ENCODE measurements at regions not wholly inside any gene's neighbourhood (a gene's known extent, or its start where the extent isn't known, plus 50 kb on each side); places are given as distances from the start of the nearest gene placed in this dataset.

DNA sequence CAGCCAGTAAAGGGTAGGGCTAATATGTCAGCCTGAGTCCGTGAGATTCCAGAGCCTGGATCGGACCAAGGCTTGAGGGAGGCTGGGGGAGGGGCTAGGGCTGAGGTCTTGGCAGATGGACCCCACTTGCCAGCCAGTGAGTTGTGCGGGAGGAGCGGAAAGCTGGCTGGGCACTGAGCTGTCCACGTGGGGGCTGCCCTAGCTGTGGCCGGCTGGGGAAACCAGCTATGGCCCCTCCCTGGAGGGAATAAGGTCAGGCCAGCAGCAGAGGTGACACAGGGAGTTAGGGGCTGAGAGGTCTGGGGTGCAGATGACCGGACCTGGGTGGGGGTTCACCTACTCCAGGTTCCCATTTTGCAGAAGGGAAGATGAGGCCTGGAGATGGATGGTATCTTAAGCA lies 77.3 kb downstream of the UNCX start:
- Histone ChIP-seq H3K4me1 (ENCODE audit: insufficient read depth, low read length, poor library complexity, severe bottlenecking) (no peaks in the 10 kb centered on the region), H3K4me3 (ENCODE audit: low read depth, low read length, poor library complexity, severe bottlenecking) (no peak overlapping the region), H3K9me2 (ENCODE audit: insufficient read depth, low read length) (no peaks in the 10 kb centered on the region), H3K79me2 (ENCODE audit: insufficient read depth, low read depth, low read length) (no peaks in the 10 kb centered on the region), H4K20me1 (ENCODE audit: insufficient read depth, low read length) (no peaks in the 10 kb centered on the region), H3K27ac (ENCODE audit: low read depth, low read length, poor library complexity, severe bottlenecking) (no peak overlapping the region), H2AFZ (ENCODE audit: low read length) (no peak overlapping the region), H3K36me3 (ENCODE audit: insufficient read depth, low read length) (no peaks in the 10 kb centered on the region), H3K9me3 (ENCODE audit: low read length) (no peaks in the 10 kb centered on the region), H3K4me2 (ENCODE audit: low read length) (no peak overlapping the region)
- TF ChIP-seq EZH2phosphoT487 (IDR thresholded peaks at IDR 0.05; ENCODE audit: borderline replicate concordance, low read depth, low read length): no peak
- TF ChIP-seq, protein P1, sequence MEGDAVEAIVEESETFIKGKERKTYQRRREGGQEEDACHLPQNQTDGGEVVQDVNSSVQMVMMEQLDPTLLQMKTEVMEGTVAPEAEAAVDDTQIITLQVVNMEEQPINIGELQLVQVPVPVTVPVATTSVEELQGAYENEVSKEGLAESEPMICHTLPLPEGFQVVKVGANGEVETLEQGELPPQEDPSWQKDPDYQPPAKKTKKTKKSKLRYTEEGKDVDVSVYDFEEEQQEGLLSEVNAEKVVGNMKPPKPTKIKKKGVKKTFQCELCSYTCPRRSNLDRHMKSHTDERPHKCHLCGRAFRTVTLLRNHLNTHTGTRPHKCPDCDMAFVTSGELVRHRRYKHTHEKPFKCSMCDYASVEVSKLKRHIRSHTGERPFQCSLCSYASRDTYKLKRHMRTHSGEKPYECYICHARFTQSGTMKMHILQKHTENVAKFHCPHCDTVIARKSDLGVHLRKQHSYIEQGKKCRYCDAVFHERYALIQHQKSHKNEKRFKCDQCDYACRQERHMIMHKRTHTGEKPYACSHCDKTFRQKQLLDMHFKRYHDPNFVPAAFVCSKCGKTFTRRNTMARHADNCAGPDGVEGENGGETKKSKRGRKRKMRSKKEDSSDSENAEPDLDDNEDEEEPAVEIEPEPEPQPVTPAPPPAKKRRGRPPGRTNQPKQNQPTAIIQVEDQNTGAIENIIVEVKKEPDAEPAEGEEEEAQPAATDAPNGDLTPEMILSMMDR (conservative IDR thresholded peaks at IDR 0.05; ENCODE audit: low read length): no peak
- intact Hi-C loops (cut with micrococcal nuclease; ENCODE audit: unreplicated experiment): no loop called here
- no peak for DNase-seq (ENCODE audit: low spot score)
- POLR2A ChIA-PET: no interaction called here
- BruUV-seq (replicated peaks): no TSS peak
- CTCF ChIA-PET (ENCODE audit: unreplicated experiment): no interaction called here

DNA sequence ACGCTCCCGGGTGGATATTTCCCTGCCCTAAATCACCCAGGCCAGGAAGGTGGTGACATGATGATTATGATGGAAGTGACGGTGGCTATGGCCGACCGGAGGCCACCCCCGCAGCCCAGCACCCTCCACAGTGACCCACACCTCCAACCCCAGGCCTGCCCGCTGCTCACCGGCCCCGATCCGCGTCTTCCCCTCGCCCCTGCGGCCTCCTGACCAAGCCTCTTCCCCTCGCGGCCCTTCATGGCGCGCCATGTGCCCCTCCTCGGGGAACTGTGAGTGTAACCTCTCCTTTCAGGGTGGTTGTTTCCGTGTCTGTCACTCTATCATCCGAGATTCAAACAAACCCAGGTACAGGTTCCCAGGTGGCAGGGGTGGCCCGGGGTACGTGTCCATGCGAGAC lies 78.3 kb downstream of the UNCX start:
- Histone ChIP-seq H3K4me3 (ENCODE audit: low read depth, low read length, poor library complexity, severe bottlenecking) (no peak overlapping the region), H2AFZ (ENCODE audit: low read length) (no peak overlapping the region), H3K79me2 (ENCODE audit: insufficient read depth, low read depth, low read length) (no peaks in the 10 kb centered on the region), H3K4me1 (ENCODE audit: insufficient read depth, low read length, poor library complexity, severe bottlenecking) (no peaks in the 10 kb centered on the region), H3K9me2 (ENCODE audit: insufficient read depth, low read length) (no peaks in the 10 kb centered on the region), H3K36me3 (ENCODE audit: insufficient read depth, low read length) (no peaks in the 10 kb centered on the region), H4K20me1 (ENCODE audit: insufficient read depth, low read length) (no peaks in the 10 kb centered on the region), H3K27ac (ENCODE audit: low read depth, low read length, poor library complexity, severe bottlenecking) (no peak overlapping the region), H3K4me2 (ENCODE audit: low read length) (no peak overlapping the region), H3K9me3 (ENCODE audit: low read length) (no peaks in the 10 kb centered on the region)
- POLR2A ChIA-PET: no interaction called here
- no TSS peak for BruUV-seq (replicated peaks)
- no peak for TF ChIP-seq EZH2phosphoT487 (IDR thresholded peaks at IDR 0.05; ENCODE audit: borderline replicate concordance, low read depth, low read length)
- TF ChIP-seq, protein P1 (conservative IDR thresholded peaks at IDR 0.05; ENCODE audit: low read length): no peak
- CTCF ChIA-PET (ENCODE audit: unreplicated experiment): no interaction called here
- intact Hi-C loops (cut with micrococcal nuclease; ENCODE audit: unreplicated experiment): no loop called here
- DNase-seq (ENCODE audit: low spot score): no peak

DNA sequence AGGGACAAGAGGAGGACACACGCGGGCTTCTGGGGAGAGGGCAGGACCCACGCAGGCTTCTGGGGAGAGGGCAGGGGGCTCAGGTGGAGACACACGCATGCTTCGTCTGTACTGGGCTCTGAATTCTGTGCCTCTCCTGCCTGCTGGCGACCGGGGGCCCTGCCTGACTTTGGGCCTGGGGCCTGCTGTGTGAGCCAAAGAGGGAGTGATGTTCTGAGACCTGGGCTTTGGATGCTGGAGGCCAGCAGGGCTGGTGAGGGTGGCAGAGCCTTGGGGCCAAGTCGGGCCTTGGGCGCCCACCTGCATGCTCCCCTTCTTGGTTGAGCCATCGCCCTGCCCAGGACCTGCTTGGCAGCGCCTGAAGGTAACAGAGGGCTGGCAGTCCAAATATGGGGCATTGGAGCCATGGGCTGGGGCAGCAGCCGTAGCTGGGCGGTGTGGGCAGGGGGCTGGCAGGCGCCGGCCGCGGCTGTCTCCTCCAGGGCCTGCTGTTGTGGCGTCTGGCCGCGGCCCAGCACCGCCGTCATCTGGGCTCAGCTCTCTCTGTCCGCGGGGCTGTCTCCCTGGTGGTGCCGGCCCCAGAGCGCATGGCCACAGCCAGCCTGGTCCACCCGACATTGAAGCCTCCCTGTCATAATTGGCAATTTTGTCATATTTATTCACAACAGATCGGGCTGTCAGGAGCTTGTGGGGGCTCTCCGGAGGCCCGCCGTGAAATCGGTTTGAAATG lies 78.9 kb downstream of the UNCX start:
- CTCF ChIA-PET (ENCODE audit: unreplicated experiment): no interaction called here
- Histone ChIP-seq H3K27ac (ENCODE audit: low read depth, low read length, poor library complexity, severe bottlenecking) (no peak overlapping the region), H3K4me2 (ENCODE audit: low read length) (no peak overlapping the region), H2AFZ (ENCODE audit: low read length) (no peak overlapping the region), H3K79me2 (ENCODE audit: insufficient read depth, low read depth, low read length) (no peaks in the 10 kb centered on the region), H3K9me2 (ENCODE audit: insufficient read depth, low read length) (no peaks in the 10 kb centered on the region), H3K4me1 (ENCODE audit: insufficient read depth, low read length, poor library complexity, severe bottlenecking) (no peaks in the 10 kb centered on the region), H3K4me3 (ENCODE audit: low read depth, low read length, poor library complexity, severe bottlenecking) (no peak overlapping the region), H3K9me3 (ENCODE audit: low read length) (no peaks in the 10 kb centered on the region), H3K36me3 (ENCODE audit: insufficient read depth, low read length) (no peaks in the 10 kb centered on the region), H4K20me1 (ENCODE audit: insufficient read depth, low read length) (no peaks in the 10 kb centered on the region)
- no TSS peak for BruUV-seq (replicated peaks)
- POLR2A ChIA-PET: no interaction called here
- intact Hi-C loops (cut with micrococcal nuclease; ENCODE audit: unreplicated experiment): no loop called here
- TF ChIP-seq EZH2phosphoT487 (IDR thresholded peaks at IDR 0.05; ENCODE audit: borderline replicate concordance, low read depth, low read length): no peak
- TF ChIP-seq, protein P1 (conservative IDR thresholded peaks at IDR 0.05; ENCODE audit: low read length): no peak
- DNase-seq (ENCODE audit: low spot score): no peak
